ENCODE measurements at regions not wholly inside any gene's neighbourhood (a gene's known extent, or its start where the extent isn't known, plus 50 kb on each side); places are given as distances from the start of the nearest gene placed in this dataset.

- Mint-ChIP-seq H3K27me3 (ENCODE audit: low read depth) (no peaks in the 10 kb centered on the region), H3K9me3 (no peaks in the 10 kb centered on the region), H3K36me3 (ENCODE audit: insufficient read depth in 1 of 3, low read depth in 3 of 3) (no peaks in the 10 kb centered on the region; a peak in 1 of 7 replicates), H3K4me1 (peaks cover 0 to 7% of the 10 kb centered on the region in 2 experiments; a peak in 2 of 4 replicates), H3K4me3 (no peak overlapping the region), H3K27ac (no peak overlapping the region)
- no peak overlapping the region for H4K8ac ChIP-seq (replicated peaks; ENCODE audit: insufficient read length, low read depth, low read length)
- H3K9ac ChIP-seq (ENCODE audit: extremely low read depth, insufficient read length, low read length) = no peak overlapping the region
- no peak overlapping the region for H3K18ac ChIP-seq (ENCODE audit: insufficient read length, low read depth, low read length)
- H3K4me2 ChIP-seq (ENCODE audit: insufficient read depth, insufficient read length, low read length) = no peak overlapping the region
- no peak overlapping the region for H3K27ac ChIP-seq (ENCODE audit: insufficient read length, low read depth, low read length)
- no peaks in the 10 kb centered on the region for H3K23me2 ChIP-seq (ENCODE audit: insufficient read length, low read depth, low read length, poor library complexity, severe bottlenecking)
- no peak overlapping the region for H2BK120ac ChIP-seq (ENCODE audit: low read depth, low read length, poor library complexity, severe bottlenecking)
- H3K23ac ChIP-seq (ENCODE audit: insufficient read length, low read depth, low read length) = no peak overlapping the region
- H3K27me3 ChIP-seq (ENCODE audit: insufficient read depth, low read length) = no peaks in the 10 kb centered on the region
- no peak overlapping the region for H2AFZ ChIP-seq (ENCODE audit: low read length)
- H3K4ac ChIP-seq (ENCODE audit: low read depth, low read length) = no peak overlapping the region
- H3K4me1 ChIP-seq (ENCODE audit: insufficient read depth, low read length) = no peaks in the 10 kb centered on the region
- H3K79me2 ChIP-seq (ENCODE audit: insufficient read depth, low read length) = no peaks in the 10 kb centered on the region
- H3K14ac ChIP-seq (ENCODE audit: insufficient read depth, low read length) = no peak overlapping the region
- H3K79me1 ChIP-seq (ENCODE audit: insufficient read depth, low read depth, low read length, poor library complexity, severe bottlenecking) = no peaks in the 10 kb centered on the region
- H2AK5ac ChIP-seq (ENCODE audit: insufficient read length, low read length) = no peak overlapping the region
- H2BK20ac ChIP-seq (ENCODE audit: low read depth, low read length, poor library complexity, severe bottlenecking) = no peak overlapping the region
- no peak overlapping the region for H3T11ph ChIP-seq (ENCODE audit: low read length)
- no peak for DNase-seq
- no peak overlapping the region for H4K91ac ChIP-seq (ENCODE audit: insufficient read length, low read depth, low read length)
- no peak overlapping the region for H4K5ac ChIP-seq (ENCODE audit: insufficient read length, low read depth, low read length)
- no peaks in the 10 kb centered on the region for H3K9me3 ChIP-seq (ENCODE audit: control insufficient read depth, low read depth, low read length)
- H3K56ac ChIP-seq (ENCODE audit: insufficient read length, low read depth, low read length) = no peak overlapping the region
- H2BK15ac ChIP-seq (ENCODE audit: low read depth, low read length) = no peak overlapping the region
- no peak overlapping the region for H2BK12ac ChIP-seq (ENCODE audit: insufficient read length, low read depth, low read length)
- TF ChIP-seq, protein P1, sequence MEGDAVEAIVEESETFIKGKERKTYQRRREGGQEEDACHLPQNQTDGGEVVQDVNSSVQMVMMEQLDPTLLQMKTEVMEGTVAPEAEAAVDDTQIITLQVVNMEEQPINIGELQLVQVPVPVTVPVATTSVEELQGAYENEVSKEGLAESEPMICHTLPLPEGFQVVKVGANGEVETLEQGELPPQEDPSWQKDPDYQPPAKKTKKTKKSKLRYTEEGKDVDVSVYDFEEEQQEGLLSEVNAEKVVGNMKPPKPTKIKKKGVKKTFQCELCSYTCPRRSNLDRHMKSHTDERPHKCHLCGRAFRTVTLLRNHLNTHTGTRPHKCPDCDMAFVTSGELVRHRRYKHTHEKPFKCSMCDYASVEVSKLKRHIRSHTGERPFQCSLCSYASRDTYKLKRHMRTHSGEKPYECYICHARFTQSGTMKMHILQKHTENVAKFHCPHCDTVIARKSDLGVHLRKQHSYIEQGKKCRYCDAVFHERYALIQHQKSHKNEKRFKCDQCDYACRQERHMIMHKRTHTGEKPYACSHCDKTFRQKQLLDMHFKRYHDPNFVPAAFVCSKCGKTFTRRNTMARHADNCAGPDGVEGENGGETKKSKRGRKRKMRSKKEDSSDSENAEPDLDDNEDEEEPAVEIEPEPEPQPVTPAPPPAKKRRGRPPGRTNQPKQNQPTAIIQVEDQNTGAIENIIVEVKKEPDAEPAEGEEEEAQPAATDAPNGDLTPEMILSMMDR (conservative IDR thresholded peaks at IDR 0.05) = no peak
- H2BK5ac ChIP-seq (ENCODE audit: insufficient read length, low read length) = no peak overlapping the region
- no peaks in the 10 kb centered on the region for H4K20me1 ChIP-seq (ENCODE audit: control insufficient read depth, insufficient read depth, insufficient read length)
Observed at GRCh38 chr4:18803781-18804180, 782.2 kb upstream of the LCORL start.
